Sigmoid colon (tissue), 4 donors: ENCODE measurements at regions not wholly inside any gene's neighbourhood (a gene's known extent, or its start where the extent isn't known, plus 50 kb on each side); places are given as distances from the start of the nearest gene placed in this dataset.

Source experiments
- POLR2AphosphoS5 ChIP-seq, 4 donors: sonication (generic); formaldehyde crosslinking; IDR thresholded peaks; one replicate each; pipeline ENCODE4 v1.6.1; 2017; ENCODE audit warnings: antibody characterized with exemption in 4 of 4
- TF ChIP-seq, protein P1 (sequence below), 4 experiments: fragments of 450-650 bp in 3 of 4; fragments of 200-600 bp in 1 of 4; IDR thresholded peaks; one replicate each; pipeline ENCODE4 v1.5.1; 2016 to 2019; ENCODE audit warnings: antibody characterized with exemption in 4 of 4, mild to moderate bottlenecking in 3 of 4, moderate library complexity in 2 of 4

DNA sequence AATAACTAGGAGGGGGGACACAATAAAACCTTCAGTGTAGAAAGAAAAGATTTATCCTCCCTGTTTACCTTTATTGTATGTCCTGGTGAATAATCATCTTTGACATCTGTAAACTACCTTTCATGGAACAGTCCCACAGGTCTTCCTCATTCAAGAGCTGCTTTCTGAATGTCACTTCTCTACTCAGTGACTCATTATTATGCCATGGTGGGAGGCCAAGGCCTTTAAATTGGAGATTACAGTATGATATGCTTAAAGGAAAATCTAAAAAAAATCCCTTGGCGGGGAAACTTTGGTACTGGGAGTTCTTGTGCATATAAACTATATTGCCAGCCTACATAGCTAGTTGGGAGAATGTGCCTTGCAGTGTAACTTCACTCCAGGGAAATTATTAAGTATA lies 713.0 kb downstream of the TDRD15 start:
- TF ChIP-seq, protein P1, sequence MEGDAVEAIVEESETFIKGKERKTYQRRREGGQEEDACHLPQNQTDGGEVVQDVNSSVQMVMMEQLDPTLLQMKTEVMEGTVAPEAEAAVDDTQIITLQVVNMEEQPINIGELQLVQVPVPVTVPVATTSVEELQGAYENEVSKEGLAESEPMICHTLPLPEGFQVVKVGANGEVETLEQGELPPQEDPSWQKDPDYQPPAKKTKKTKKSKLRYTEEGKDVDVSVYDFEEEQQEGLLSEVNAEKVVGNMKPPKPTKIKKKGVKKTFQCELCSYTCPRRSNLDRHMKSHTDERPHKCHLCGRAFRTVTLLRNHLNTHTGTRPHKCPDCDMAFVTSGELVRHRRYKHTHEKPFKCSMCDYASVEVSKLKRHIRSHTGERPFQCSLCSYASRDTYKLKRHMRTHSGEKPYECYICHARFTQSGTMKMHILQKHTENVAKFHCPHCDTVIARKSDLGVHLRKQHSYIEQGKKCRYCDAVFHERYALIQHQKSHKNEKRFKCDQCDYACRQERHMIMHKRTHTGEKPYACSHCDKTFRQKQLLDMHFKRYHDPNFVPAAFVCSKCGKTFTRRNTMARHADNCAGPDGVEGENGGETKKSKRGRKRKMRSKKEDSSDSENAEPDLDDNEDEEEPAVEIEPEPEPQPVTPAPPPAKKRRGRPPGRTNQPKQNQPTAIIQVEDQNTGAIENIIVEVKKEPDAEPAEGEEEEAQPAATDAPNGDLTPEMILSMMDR (IDR thresholded peaks at IDR 0.05): no peak
- no peak for TF ChIP-seq POLR2AphosphoS5 (IDR thresholded peaks at IDR 0.05)
